HepG2 (cell line): ENCODE measurements at regions not wholly inside any gene's neighbourhood (a gene's known extent, or its start where the extent isn't known, plus 50 kb on each side); places are given as distances from the start of the nearest gene placed in this dataset.

Source experiments
- ATAC-seq: fragments of 200-7000 bp; cut with Tn5 transposase; 3 replicates; pipeline ENCODE4 v1.9.1; 2020; ENCODE audit warnings: mild to moderate bottlenecking, moderate library complexity
- BruUV-seq: library from RNA; stranded (reverse); fragments of 400-500 nt; replicated peaks from 2 replicates; lab custom pipeline; 2021; lab: Mats Ljungman, UMichigan
- CTCF ChIA-PET: fragments of 300-600 bp; formaldehyde crosslinking; extraction: SDS; loops from one replicate; lab custom pipeline; 2021; ENCODE audit warnings: low total read pairs, inconsistent platforms, low intra/inter-chr PET ratio; lab: Yijun Ruan, JAX
- POLR2A ChIA-PET: fragments of 350-600 bp; sonication (Branson Sonifier 250); formaldehyde crosslinking; loops from one replicate; lab custom pipeline; 2020; ENCODE audit warnings: antibody characterized with exemption, inconsistent platforms; lab: Yijun Ruan, JAX
- DNase-seq: peaks from one replicate; pipeline ENCODE4 v3.0.0-alpha.2; 2015; ENCODE audit warnings: low spot score
- FAIRE-seq: peaks from 3 replicates; lab custom pipeline; 2011; peaks lifted over from hg19 to GRCh38; lab: Jason Lieb, UNC
- H2AFZ ChIP-seq: one replicate; pipeline ENCODE4 v1.6.1; 2011; ENCODE audit warnings: low read length, inconsistent platforms
- H3K27ac ChIP-seq: fragments of 300-600 bp; 3 replicates; pipeline ENCODE4 v1.8.0; 2011; ENCODE audit warnings: mixed run types, mild to moderate bottlenecking, mixed read lengths, low read length, inconsistent platforms; ENCODE audit not compliant: insufficient read depth; ENCODE audit errors: extremely low read length
- H3K27me3 ChIP-seq, 2 experiments: fragments of 200-600 bp in 1 of 2; 2 replicates in 1 of 2; 3 replicates in 1 of 2; pipeline versions ENCODE4 v1.6.0 to v1.8.0; 2011; ENCODE audit warnings: low read length in 2 of 2, mild to moderate bottlenecking in 2 of 2, moderate library complexity in 2 of 2, inconsistent platforms in 1 of 2; ENCODE audit not compliant: insufficient read depth in 2 of 2, control insufficient read depth in 1 of 2
- H3K36me3 ChIP-seq, 2 experiments: fragments of 200-600 bp in 1 of 2; replicated peaks in 1 of 2; 2 replicates in 1 of 2; 3 replicates in 1 of 2; pipeline versions ENCODE4 v1.5.1 to v1.8.0; 2011; ENCODE audit warnings: low read length in 2 of 2, inconsistent platforms in 1 of 2; ENCODE audit not compliant: insufficient read depth in 2 of 2, control insufficient read depth in 1 of 2
- H3K4me1 ChIP-seq: 2 replicates; pipeline ENCODE4 v1.5.1; 2012; ENCODE audit warnings: low read length, inconsistent platforms; ENCODE audit not compliant: insufficient read depth
- H3K4me2 ChIP-seq: 2 replicates; pipeline ENCODE4 v1.6.0; 2011; ENCODE audit warnings: low read depth, low read length, inconsistent platforms
- H3K4me3 ChIP-seq, 3 experiments: fragments of 200-600 bp in 1 of 3; sonication (generic), shearing (Covaris generic) in 1 of 3; replicated peaks in 1 of 3; 2 replicates each; pipeline ENCODE4 v1.5.1; 2011 to 2016; ENCODE audit warnings: low read length in 3 of 3, inconsistent platforms in 2 of 3, low read depth in 2 of 3, mild to moderate bottlenecking in 2 of 3, control low read depth in 1 of 3, mixed read lengths in 1 of 3; ENCODE audit not compliant: insufficient read depth in 1 of 3
- H3K79me2 ChIP-seq: one replicate; pipeline ENCODE4 v1.6.1; 2011; ENCODE audit warnings: low read length, inconsistent platforms; ENCODE audit not compliant: insufficient read depth
- H3K9ac ChIP-seq: 2 replicates; pipeline ENCODE4 v1.6.0; 2011; ENCODE audit warnings: mild to moderate bottlenecking, low read depth, low read length, inconsistent platforms; ENCODE audit not compliant: insufficient read depth
- H3K9me3 ChIP-seq: 2 replicates; pipeline ENCODE4 v1.5.1; 2012; ENCODE audit warnings: mild to moderate bottlenecking, low read length
- H4K20me1 ChIP-seq: 2 replicates; pipeline ENCODE4 v1.6.0; 2011; ENCODE audit warnings: inconsistent platforms, mild to moderate bottlenecking, low read length, moderate library complexity; ENCODE audit not compliant: insufficient read depth
- CENPBD1 ChIP-seq: sonication (generic); formaldehyde crosslinking; IDR thresholded peaks from 2 replicates; pipeline ENCODE4 v1.8.0; 2022; ENCODE audit warnings: missing genetic modification reagents, low read depth, mild to moderate bottlenecking, borderline replicate concordance
- ELK4 ChIP-seq: sonication (generic); formaldehyde crosslinking; IDR thresholded peaks from 2 replicates; pipeline ENCODE4 v1.9.0; 2021; ENCODE audit warnings: missing genetic modification reagents, borderline replicate concordance
- GMEB2 ChIP-seq: IDR thresholded peaks from 2 replicates; pipeline ENCODE4 v1.6.1; 2016; ENCODE audit warnings: missing biosample characterization, missing genetic modification reagents, low read depth
- HNRNPH1 ChIP-seq: fragments of 200-400 bp; formaldehyde crosslinking; optimal IDR thresholded peaks from 2 replicates; pipeline ENCODE3; 2017; ENCODE audit warnings: mild to moderate bottlenecking, low read depth, low read length
- NFE2 ChIP-seq: sonication (generic); formaldehyde crosslinking; IDR thresholded peaks from 2 replicates; pipeline ENCODE4 v1.4.0; 2020; ENCODE audit warnings: missing genetic modification reagents
- ONECUT2 ChIP-seq: sonication (generic); formaldehyde crosslinking; IDR thresholded peaks from 2 replicates; pipeline ENCODE4 v1.4.0; 2020; ENCODE audit warnings: missing genetic modification reagents
- PRPF4 ChIP-seq: fragments of 200-400 bp; formaldehyde crosslinking; IDR thresholded peaks from 2 replicates; pipeline ENCODE4 v1.6.1; 2016; ENCODE audit warnings: low read length, low read depth; ENCODE audit not compliant: poor library complexity, severe bottlenecking
- ZNF317 ChIP-seq: sonication (generic); formaldehyde crosslinking; IDR thresholded peaks from 2 replicates; pipeline ENCODE4 v1.5.0; 2020; ENCODE audit warnings: mild to moderate bottlenecking, missing genetic modification reagents
- ZNF337 ChIP-seq: sonication (generic); formaldehyde crosslinking; IDR thresholded peaks from 2 replicates; pipeline ENCODE4 v1.5.1; 2020; ENCODE audit warnings: missing genetic modification reagents, low read depth, mild to moderate bottlenecking, borderline replicate concordance
- ZNF660 ChIP-seq: sonication (generic); formaldehyde crosslinking; IDR thresholded peaks from 2 replicates; pipeline ENCODE4 v1.5.1; 2020; ENCODE audit warnings: mild to moderate bottlenecking, low read depth, missing genetic modification reagents, borderline replicate concordance
- ZNF704 ChIP-seq: sonication (generic); formaldehyde crosslinking; IDR thresholded peaks from 2 replicates; pipeline ENCODE4 v1.8.1; 2023; ENCODE audit warnings: mild to moderate bottlenecking, inconsistent platforms, moderate library complexity, missing genetic modification reagents, borderline replicate concordance
- ZNF772 ChIP-seq: sonication (generic); formaldehyde crosslinking; IDR thresholded peaks from 2 replicates; pipeline ENCODE4 v1.5.0; 2020; ENCODE audit warnings: mild to moderate bottlenecking, missing genetic modification reagents
- WGBS: methylation state at CpG from one replicate; pipeline ENCODE4 v1.1.6; 2017; ENCODE audit warnings: low lambda C conversion rate; 5-methylcytosine and 5-hydroxymethylcytosine counted together
- in situ Hi-C: cut with HindIII; loops from 2 replicates; pipeline ENCODE4 v1.10.0; 2017; ENCODE audit warnings: low pct_unique_long_range_greater_than_20kb; ENCODE audit not compliant: extremely low pct_ligation_motif_present
- intact Hi-C: fragments of 100-400 bp; cut with micrococcal nuclease; formaldehyde crosslinking; loops from one replicate; pipeline ENCODE4 v1.10.0; 2022; ENCODE audit not compliant: unreplicated experiment

GRCh38 chr2:198645816-198646215 lies 811.9 kb downstream of the SATB2 start:
- WGBS, result 80% methylated on average over 4 of the region's 4 CpGs
- intact Hi-C loops, result no loop called here
- Histone ChIP-seq H3K79me2 (no peaks in the 10 kb centered on the region), H3K27ac (no peak overlapping the region), H2AFZ (no peak overlapping the region), H3K9me3 (no peaks in the 10 kb centered on the region), H3K4me1 (no peaks in the 10 kb centered on the region), H3K4me2 (no peak overlapping the region), H3K36me3 (no peaks in the 10 kb centered on the region), H3K27me3 (no peaks in the 10 kb centered on the region), H4K20me1 (no peaks in the 10 kb centered on the region), H3K9ac (no peak overlapping the region), H3K4me3 (no peak overlapping the region)
- ATAC-seq (no peak), FAIRE-seq (no peak), DNase-seq (no peak)
- CTCF ChIA-PET, result no interaction called here
- in situ Hi-C loops, result no loop called here
- no TSS peak for BruUV-seq
- POLR2A ChIA-PET, result no interaction called here
- TF ChIP-seq ZNF337 (CRISPR knock-in tag) (no peak), NFE2 (no peak), ZNF317 (CRISPR knock-in tag) (no peak), CENPBD1 (CRISPR knock-in tag) (no peak), ZNF660 (no peak), ZNF772 (CRISPR knock-in tag) (no peak), ELK4 (CRISPR knock-in tag) (no peak), ZNF704 (CRISPR knock-in tag) (no peak), PRPF4 (no peak), ONECUT2 (CRISPR knock-in tag) (no peak), HNRNPH1 (no peak), GMEB2 (CRISPR knock-in tag) (no peak)
